ENCODE measurements at regions not wholly inside any gene's neighbourhood (a gene's known extent, or its start where the extent isn't known, plus 50 kb on each side); places are given as distances from the start of the nearest gene placed in this dataset.

- TF ChIP-seq CTCF (conservative IDR thresholded peaks at IDR 0.05 in 1 of 2, IDR thresholded peaks at IDR 0.05 in 1 of 2; ENCODE audit: extremely low read depth in 1 of 2, insufficient read depth in 1 of 2, low read depth in 1 of 2, low read length in 2 of 2), result no peak
- no peak for TF ChIP-seq EZH2 (IDR thresholded peaks at IDR 0.05; ENCODE audit: borderline replicate concordance, low read length)
Observed at GRCh38 chr21:28614791-28615190, 377.9 kb downstream of the LTN1 start.
